GM12878 (cell line): ENCODE measurements at regions not wholly inside any gene's neighbourhood (a gene's known extent, or its start where the extent isn't known, plus 50 kb on each side); places are given as distances from the start of the nearest gene placed in this dataset.
"Not testable (repeated sequence)": the region's sequence is repeated elsewhere in the genome, so short reads cannot be mapped to it uniquely, and the experiment has no call there.

Experiments used
- ATAC-seq: fragments of 200-7000 bp; cut with Tn5 transposase; 3 replicates; pipeline ENCODE4 v1.9.1; 2020; ENCODE audit warnings: mild to moderate bottlenecking, moderate library complexity
- BruUV-seq: library from RNA; stranded (reverse); fragments of 400-500 nt; replicated peaks from 2 replicates; lab custom pipeline; 2021; lab: Mats Ljungman, UMichigan
- CTCF ChIA-PET: fragments of 300-600 bp; sonication (Branson Sonifier 250); formaldehyde crosslinking; extraction: SDS; loops from one replicate; lab custom pipeline; 2021; ENCODE audit warnings: inconsistent platforms; lab: Yijun Ruan, JAX
- POLR2A ChIA-PET: fragments of 350-600 bp; formaldehyde crosslinking; extraction: SDS; loops from one replicate; lab custom pipeline; 2021; ENCODE audit warnings: inconsistent platforms; lab: Charles Lee
- RAD21 ChIA-PET: fragments of 300-600 bp; sonication (Branson Sonifier 250); formaldehyde crosslinking; loops from one replicate; lab custom pipeline; 2023; ENCODE audit warnings: antibody characterized with exemption; ENCODE audit not compliant: unreplicated experiment; lab: Charles Lee
- SMC1A ChIA-PET: fragments of 300-600 bp; sonication (Branson Sonifier 250); formaldehyde crosslinking; loops from one replicate; lab custom pipeline; 2023; ENCODE audit not compliant: unreplicated experiment, uncharacterized antibody; lab: Charles Lee
- DNase-seq: peaks from one replicate; pipeline ENCODE4 v3.0.0-alpha.2; 2011; ENCODE audit warnings: low read depth, low spot score
- FAIRE-seq: peaks from 3 replicates; lab custom pipeline; 2011; peaks lifted over from hg19 to GRCh38; lab: Jason Lieb, UNC
- H2AFZ ChIP-seq: 2 replicates; pipeline ENCODE4 v1.6.0; 2011; ENCODE audit warnings: low read depth, low read length, control low read depth; ENCODE audit not compliant: control insufficient read depth
- H3K27ac ChIP-seq: 2 replicates; pipeline ENCODE4 v1.5.1; 2011; ENCODE audit warnings: control low read depth; ENCODE audit not compliant: control insufficient read depth, insufficient read depth
- H3K27me3 ChIP-seq, 2 experiments: replicated peaks in 1 of 2; 2 replicates each; pipeline versions ENCODE4 v1.6.0 to v1.6.1; 2011; ENCODE audit warnings: low read length in 1 of 2; ENCODE audit not compliant: control insufficient read depth in 2 of 2, insufficient read depth in 2 of 2
- H3K36me3 ChIP-seq, 2 experiments: 2 replicates each; pipeline ENCODE4 v1.5.1; 2011; ENCODE audit warnings: low read length in 1 of 2; ENCODE audit not compliant: control insufficient read depth in 2 of 2, insufficient read depth in 2 of 2
- H3K4me1 ChIP-seq: 2 replicates; pipeline ENCODE4 v1.6.1; 2011; ENCODE audit warnings: mild to moderate bottlenecking, low read length, moderate library complexity, mixed read lengths; ENCODE audit not compliant: control insufficient read depth, insufficient read depth
- H3K4me2 ChIP-seq: 2 replicates; pipeline ENCODE4 v1.6.0; 2011; ENCODE audit warnings: control low read depth; ENCODE audit not compliant: control insufficient read depth, insufficient read depth
- H3K4me3 ChIP-seq: fragments of 200-600 bp; sonication (generic); 2 replicates; pipeline ENCODE4 v1.5.1; 2016
- H3K79me2 ChIP-seq: 2 replicates; pipeline ENCODE4 v1.6.0; 2011; ENCODE audit warnings: low read length; ENCODE audit not compliant: control insufficient read depth, insufficient read depth
- H3K9ac ChIP-seq: 2 replicates; pipeline ENCODE4 v1.8.0; 2011; ENCODE audit warnings: low read length, control low read depth, mixed read lengths; ENCODE audit not compliant: control insufficient read depth, insufficient read depth
- H3K9me3 ChIP-seq: replicated peaks from 3 replicates; pipeline ENCODE4 v1.5.1; 2011; ENCODE audit warnings: mild to moderate bottlenecking, low read length; ENCODE audit not compliant: control insufficient read depth, insufficient read depth
- H4K20me1 ChIP-seq: 2 replicates; pipeline ENCODE4 v1.6.0; 2011; ENCODE audit not compliant: control insufficient read depth, insufficient read depth
- HCFC1 ChIP-seq: fragments of 150-350 bp; IDR thresholded peaks from 2 replicates; pipeline ENCODE4 v1.6.1; 2014; ENCODE audit warnings: low read length
- RUNX3 ChIP-seq: IDR thresholded peaks from 2 replicates; pipeline ENCODE4 v1.6.1; 2012; ENCODE audit warnings: low read length, inconsistent platforms
- SMC3 ChIP-seq: IDR thresholded peaks from 2 replicates; pipeline ENCODE4 v1.6.1; 2011; ENCODE audit warnings: low read length, improper control_type of control experiment, borderline replicate concordance
- YY1 ChIP-seq: IDR thresholded peaks from 2 replicates; pipeline ENCODE4 v1.6.1; 2011; ENCODE audit warnings: low read depth, mild to moderate bottlenecking, low read length
- WGBS: methylation state at CpG from one replicate; pipeline ENCODE4 v1.1.6; 2016; ENCODE audit warnings: low lambda C conversion rate; ENCODE audit not compliant: insufficient replicate concordance, insufficient coverage; ENCODE audit errors: missing lambda C conversion rate; 5-methylcytosine and 5-hydroxymethylcytosine counted together
- in situ Hi-C: fragments of 300-500 bp; cut with MboI; formaldehyde crosslinking; loops from 9 replicates; pipeline ENCODE4 v1.14.3; 2018; ENCODE audit warnings: mixed read lengths
- intact Hi-C: fragments of 100-400 bp; cut with micrococcal nuclease; formaldehyde crosslinking; loops from one replicate; pipeline ENCODE4 v1.14.2; 2022; ENCODE audit not compliant: unreplicated experiment
- TF ChIP-seq, protein P1 (sequence below): IDR thresholded peaks from 2 replicates; pipeline ENCODE4 v1.6.1; 2011; ENCODE audit warnings: borderline replicate concordance, low read depth, mild to moderate bottlenecking, moderate library complexity, low read length; ENCODE audit not compliant: insufficient read depth, poor library complexity, severe bottlenecking

DNA sequence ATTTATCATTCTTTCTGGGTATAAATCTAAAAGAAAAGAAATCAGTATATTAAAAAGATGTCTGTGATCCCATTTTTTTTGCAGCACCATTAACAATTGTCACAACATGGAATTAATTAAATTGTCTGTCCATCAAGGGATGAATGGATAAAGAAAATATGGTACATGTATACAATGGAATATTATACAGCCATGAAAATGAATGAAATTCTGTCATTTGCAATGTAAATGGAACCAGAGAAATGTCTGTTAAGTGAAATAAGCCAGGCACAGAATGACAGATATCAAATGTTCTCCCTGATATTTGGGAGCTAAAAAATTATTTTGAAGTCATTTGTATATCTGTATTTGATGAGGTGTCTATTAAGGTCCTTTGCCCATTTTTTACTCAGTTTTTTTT, 77.1 kb upstream of the NDST4 start (continued):
- TF ChIP-seq, protein P1, sequence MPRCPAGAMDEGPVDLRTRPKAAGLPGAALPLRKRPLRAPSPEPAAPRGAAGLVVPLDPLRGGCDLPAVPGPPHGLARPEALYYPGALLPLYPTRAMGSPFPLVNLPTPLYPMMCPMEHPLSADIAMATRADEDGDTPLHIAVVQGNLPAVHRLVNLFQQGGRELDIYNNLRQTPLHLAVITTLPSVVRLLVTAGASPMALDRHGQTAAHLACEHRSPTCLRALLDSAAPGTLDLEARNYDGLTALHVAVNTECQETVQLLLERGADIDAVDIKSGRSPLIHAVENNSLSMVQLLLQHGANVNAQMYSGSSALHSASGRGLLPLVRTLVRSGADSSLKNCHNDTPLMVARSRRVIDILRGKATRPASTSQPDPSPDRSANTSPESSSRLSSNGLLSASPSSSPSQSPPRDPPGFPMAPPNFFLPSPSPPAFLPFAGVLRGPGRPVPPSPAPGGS, result no peak
- no peak for TF ChIP-seq YY1
- TF ChIP-seq SMC3, result no peak
- TF ChIP-seq HCFC1, result no peak

GRCh38 chr4:115187136-115187535, 73.7 kb upstream of the NDST4 start:
- POLR2A ChIA-PET, result no interaction called here
- no TSS peak for BruUV-seq
- ATAC-seq, result no peak
- intact Hi-C loops (no loop called here), in situ Hi-C loops (no loop called here)
- RAD21 ChIA-PET, result no interaction called here
- H3K36me3 ChIP-seq, result no peaks in the 10 kb centered on the region
- H3K4me3 ChIP-seq, result no peak overlapping the region
- H3K27me3 ChIP-seq, result no peaks in the 10 kb centered on the region
- no peak for FAIRE-seq
- WGBS, result 0% methylated on average over 1 of the region's 1 CpG
- no peaks in the 10 kb centered on the region for H3K9me3 ChIP-seq
- no peaks in the 10 kb centered on the region for H3K4me1 ChIP-seq
- H3K9ac ChIP-seq, result no peak overlapping the region
- no peak for DNase-seq
- SMC1A ChIA-PET, result interaction anchor here (1.0 kb wide), 1 partner anchor 39 kb away, joined by 3 read pairs; no protein-coding TSS in a partner anchor
- H4K20me1 ChIP-seq, result no peaks in the 10 kb centered on the region
- CTCF ChIA-PET, result no interaction called here
- no peak overlapping the region for H3K4me2 ChIP-seq
- no peak for TF ChIP-seq RUNX3
- no peak overlapping the region for H2AFZ ChIP-seq
- H3K79me2 ChIP-seq, result no peaks in the 10 kb centered on the region
- H3K27ac ChIP-seq, result no peak overlapping the region

DNA sequence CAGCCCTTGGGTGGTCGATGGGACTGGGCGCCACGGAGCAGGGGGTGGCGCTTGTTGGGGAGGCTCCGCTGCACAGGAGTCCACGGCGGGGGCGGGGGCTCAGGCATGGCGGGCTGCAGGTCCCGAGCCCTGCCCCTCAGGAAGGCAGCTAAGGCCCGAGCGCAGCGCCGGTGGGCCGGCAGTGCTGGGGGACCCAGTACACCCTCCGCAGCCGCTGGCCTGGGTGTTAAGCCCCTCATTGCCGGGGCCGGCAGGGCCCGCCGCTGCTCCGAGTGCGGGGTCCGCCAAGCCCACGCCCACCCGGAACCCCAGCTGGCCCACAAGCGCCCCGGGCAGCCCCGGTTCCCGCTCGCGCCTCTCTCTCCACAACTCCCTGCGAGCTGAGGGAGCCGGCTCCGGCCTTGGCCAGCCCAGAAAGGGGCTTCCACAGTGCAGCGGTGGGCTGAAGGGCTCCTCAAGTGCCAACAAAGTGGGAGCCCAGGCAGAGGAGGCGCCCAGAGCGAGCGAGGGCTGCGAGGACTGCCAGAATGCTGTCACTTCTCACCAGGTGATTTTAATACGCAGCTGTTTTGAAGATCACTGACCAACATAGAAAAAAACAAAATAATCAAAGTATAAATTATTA, 66.1 kb upstream of the NDST4 start:
- H3K79me2 ChIP-seq, BruUV-seq, in situ Hi-C loops, H2AFZ ChIP-seq, RAD21 ChIA-PET, SMC1A ChIA-PET, ATAC-seq, CTCF ChIA-PET, H3K27me3 ChIP-seq, H3K36me3 ChIP-seq, H3K9ac ChIP-seq, H4K20me1 ChIP-seq, POLR2A ChIA-PET, H3K9me3 ChIP-seq, H3K4me1 ChIP-seq, FAIRE-seq, DNase-seq, H3K4me2 ChIP-seq, intact Hi-C loops, H3K27ac ChIP-seq, H3K4me3 ChIP-seq: not testable (repeated sequence)
- WGBS, result 85% methylated on average over 24 of the region's 41 CpGs

GRCh38 chr4:115178687-115179086, 65.3 kb upstream of the NDST4 start:
- H4K20me1 ChIP-seq, H3K9ac ChIP-seq, BruUV-seq, POLR2A ChIA-PET, H3K9me3 ChIP-seq, CTCF ChIA-PET, in situ Hi-C loops, H3K27ac ChIP-seq, H3K4me3 ChIP-seq, RAD21 ChIA-PET, H2AFZ ChIP-seq, FAIRE-seq, H3K36me3 ChIP-seq, SMC1A ChIA-PET, DNase-seq, intact Hi-C loops, H3K27me3 ChIP-seq, H3K4me1 ChIP-seq, H3K79me2 ChIP-seq, H3K4me2 ChIP-seq, ATAC-seq: not testable (repeated sequence)
- WGBS, result 32% methylated on average over 15 of the region's 15 CpGs
